ENCODE measurements at regions not wholly inside any gene's neighbourhood (a gene's known extent, or its start where the extent isn't known, plus 50 kb on each side); places are given as distances from the start of the nearest gene placed in this dataset.

DNA sequence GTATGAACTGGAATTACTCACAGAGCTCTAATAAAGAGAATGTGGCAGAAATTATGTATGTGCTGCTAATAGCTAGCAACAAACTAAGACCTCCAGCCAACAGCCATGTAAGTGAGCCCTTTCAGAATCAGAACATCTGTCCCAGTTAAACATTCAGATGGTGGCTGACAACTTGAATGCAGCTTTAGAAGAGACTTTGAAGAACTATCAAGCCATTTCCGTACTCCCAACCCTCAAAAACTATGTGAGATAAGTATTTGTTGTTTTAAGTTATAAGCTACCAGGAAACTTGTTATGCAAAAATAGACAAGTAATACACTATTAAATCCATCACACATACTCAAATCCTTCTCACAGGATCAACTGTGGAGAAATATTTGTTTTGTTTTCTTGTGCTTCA lies 205.2 kb upstream of the EDIL3 start:
- DNase-seq, result no peak

DNA sequence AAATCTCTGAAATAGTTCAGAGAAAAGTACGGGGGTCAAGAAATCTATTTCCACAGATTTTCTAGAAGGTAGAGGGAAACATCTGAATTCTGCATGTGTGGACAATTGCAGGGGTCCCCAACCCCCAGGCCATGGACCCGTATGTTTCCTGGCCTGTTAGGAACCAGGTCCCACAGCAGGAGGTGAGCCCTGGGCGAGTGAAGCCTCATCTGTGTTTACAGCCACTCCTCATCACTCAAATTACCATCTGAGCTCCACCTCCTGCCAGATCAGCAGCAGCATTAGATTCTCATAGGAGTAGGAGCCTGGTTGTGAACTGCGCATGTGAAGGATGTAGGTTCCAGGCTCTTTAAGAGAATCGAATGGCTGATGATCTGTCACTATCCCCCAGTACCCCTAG lies 200.5 kb upstream of the EDIL3 start:
- no peak for DNase-seq

DNA sequence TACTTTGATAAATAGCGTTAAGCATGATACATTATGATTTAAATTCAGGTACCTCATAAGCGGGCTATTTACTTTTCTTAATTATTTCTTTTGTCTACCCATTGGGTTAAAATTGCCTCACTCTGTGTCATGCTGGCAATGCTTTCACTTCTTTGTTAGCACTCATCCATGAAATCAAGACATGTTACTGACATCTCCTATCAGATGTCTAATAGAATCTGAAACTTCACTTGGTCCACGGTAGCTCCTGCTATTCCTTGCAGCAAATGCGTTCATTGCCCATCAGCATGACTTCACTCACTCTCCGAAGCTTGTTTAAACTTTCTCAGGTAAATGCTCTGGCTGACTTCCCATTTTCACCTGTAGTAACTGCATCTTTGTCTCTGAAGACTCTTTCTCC lies 193.5 kb upstream of the EDIL3 start:
- no peak for DNase-seq

DNA sequence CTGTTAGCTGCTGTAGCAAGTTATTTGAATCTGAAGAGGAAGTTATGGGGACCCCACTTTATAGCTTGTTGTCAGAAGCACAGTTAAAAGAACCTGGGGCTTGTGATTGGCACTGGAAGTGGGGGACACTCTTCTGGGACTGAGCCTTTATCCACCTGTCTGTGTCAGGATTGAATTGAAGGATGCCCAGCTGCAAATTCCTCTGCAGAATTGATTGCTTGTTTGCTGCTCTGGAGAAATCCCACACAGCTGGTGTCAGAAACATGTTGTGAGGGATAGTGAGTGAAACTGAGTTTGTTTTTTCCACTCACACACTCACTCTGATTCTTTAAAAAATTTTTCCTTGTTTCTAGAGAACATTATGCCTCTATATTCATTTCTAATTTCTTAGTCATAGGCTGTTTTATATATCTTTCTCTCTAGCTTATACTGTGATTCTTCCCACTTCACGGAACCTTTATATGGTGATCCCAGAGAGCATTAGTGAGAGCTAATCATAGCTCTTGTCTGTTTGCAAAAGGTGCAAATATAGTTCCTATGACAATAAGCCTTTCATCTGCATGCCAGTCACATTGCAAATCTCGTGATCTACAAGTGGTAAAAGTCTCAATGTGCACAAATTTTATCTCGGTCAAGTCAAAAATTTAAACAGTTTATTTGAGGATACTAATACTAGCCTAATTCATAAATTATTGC lies 188.5 kb upstream of the EDIL3 start:
- DNase-seq, result no peak

DNA sequence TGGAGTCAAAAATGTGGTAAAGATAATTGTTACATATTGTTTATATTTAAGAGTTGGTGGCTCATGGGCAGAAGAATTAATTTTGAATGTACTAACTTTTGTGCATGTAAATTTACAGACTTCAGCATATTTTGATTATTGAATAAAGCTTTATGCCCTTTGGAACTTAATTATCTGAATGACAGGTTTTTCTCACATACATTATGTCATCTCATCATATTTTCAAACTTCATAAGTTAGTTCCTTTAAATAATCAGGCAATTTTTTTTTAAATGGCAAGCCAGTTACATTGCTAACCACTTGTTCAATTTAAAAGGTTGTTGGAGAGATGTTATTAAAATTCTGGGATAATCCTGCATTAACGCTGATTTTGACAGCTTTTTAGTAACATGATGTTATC lies 184.6 kb upstream of the EDIL3 start:
- DNase-seq, result no peak

DNA sequence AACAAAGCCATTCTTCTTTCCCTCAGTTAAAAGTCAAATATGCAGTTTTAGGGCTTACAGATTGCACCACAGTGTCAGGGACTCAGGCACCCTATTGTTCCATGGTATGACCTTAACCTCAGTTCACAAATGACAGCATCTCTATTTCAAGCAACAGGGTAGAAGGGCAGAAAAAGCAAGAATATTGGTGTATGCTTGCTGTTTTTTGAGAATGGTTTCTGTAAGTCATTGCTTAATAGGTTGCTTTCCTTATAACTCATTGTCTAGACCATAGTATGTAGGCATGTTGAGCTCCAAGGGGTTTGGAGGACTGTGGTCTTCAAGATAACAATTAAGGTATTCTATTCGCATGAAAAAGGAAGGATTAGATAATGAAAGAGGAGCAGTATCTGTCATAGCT lies 183.5 kb upstream of the EDIL3 start:
- DNase-seq, result no peak

DNA sequence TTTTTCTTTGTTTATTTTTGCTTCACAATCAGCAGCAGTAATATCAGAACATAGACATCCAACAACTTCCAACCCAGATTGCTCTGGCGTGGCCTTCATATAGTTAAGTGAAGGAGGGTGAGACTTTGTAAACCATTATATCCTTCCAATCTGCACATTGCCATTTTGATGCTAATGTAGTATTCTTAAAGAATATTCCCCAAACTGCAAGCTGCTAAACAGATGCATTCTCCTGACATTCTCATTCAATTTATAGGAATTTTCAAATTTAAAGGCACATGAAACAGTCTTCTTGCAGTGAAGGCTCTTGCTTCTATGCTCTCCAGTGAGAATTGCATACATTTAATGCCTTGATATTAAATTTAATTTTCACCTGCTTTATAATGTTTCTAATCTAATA lies 181.2 kb upstream of the EDIL3 start:
- no peak for DNase-seq

DNA sequence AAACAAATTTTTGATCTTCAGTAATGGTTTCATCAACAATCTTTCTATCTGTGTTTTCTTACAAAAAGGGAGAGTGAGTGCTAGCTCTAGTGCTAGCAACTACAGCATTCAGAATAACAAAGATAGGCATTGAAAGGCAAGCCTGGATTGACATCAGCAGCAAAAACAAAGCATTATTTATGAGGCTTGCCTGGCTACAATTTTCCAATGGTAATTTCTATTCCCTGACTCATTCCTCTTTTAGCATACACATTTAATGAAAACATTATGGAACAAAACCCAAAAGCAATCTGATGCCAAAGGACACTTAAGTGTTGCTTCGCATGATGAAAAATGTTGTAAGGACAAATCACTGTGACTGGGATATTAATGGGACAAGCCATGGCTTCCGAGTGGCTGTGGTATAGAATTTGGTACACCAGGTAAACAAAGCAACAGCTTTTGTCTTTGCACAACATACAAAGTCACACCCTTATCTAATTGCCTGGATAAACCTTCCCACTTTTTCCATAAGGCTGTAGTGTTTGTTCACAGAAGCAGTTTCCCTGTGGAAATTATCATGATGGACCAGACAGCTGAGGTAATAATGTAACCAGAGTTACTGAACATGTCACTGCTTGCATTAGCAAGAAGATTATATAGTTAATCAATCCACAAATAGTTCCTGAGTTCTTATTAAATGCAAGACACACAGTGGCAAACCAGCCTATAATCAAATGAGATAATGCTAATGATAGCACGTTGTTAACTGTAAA lies 179.8 kb upstream of the EDIL3 start:
- no peak for DNase-seq

DNA sequence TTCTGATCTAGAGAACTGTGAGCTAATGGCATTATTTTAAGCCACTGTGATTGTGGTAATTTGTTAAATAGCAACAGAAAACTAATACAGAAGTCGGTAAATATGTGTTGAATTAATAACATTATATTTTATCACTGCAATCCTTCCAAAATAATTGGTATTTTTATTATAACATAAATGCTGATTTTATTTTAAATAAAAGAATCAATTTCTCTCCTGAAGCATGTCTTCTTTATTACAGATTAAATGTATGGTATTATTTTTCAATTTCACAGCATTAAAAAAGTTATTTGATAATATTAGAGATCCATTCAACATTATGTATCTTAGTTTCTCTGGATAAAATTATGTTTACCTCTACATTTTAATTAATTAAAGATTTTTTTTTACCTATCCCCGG lies 165.5 kb upstream of the EDIL3 start:
- no peak for DNase-seq

DNA sequence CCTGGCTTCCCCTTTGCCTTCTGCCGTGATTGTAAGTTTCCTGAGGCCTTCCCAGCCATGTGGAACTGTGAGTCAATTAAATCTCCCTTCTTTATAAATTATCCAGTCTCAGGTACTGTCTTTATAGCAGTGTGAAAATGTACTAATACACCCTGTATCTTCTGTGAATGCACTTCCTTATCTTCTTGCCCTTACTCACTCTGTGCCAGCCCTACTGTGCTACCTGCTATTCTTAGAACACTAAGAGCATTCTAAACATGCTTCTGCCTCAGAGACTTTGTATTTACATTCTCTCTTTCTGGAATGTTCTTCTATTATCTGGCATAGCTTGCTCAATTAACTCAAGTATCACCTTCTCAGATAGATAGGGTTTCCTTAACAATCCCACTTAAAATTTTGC lies 164.4 kb upstream of the EDIL3 start:
- no peak for DNase-seq

DNA sequence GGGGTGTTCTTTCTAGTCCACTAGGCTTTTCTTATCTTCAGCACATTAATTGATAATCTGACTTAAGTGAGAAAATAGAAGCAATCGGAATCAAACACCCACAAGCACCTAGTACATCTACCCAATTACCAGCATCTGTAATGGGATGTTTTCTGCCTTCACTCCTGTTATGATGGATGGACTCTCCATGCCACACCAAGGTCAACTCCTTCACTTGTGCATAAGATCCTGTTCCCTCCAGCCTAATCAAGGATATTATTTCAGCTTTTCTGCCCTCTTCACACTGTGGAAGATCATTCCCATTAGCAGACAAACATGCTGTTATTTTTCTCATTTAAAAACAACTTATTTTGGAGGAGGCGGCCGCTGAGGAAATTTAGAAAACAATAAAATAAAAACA lies 162.0 kb upstream of the EDIL3 start:
- no peak for DNase-seq

DNA sequence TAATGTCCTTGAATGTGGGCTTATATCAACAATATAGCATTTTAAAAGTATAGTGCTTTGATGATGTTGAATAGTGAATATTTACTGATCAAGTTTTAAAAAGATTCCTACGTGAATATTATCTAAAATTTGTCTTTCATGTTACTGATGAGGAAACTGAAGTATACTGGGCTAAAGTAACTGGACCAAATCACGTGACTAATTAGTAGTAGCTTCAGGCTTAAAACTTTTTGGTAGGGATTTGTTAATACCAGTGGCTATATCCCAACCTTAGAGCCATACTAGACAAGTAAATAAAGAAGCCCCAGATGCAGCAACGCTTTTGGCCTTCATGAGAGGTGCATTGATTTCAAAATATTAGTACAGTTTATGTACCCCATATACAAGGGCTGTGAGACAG lies 152.1 kb upstream of the EDIL3 start:
- DNase-seq, result no peak

DNA sequence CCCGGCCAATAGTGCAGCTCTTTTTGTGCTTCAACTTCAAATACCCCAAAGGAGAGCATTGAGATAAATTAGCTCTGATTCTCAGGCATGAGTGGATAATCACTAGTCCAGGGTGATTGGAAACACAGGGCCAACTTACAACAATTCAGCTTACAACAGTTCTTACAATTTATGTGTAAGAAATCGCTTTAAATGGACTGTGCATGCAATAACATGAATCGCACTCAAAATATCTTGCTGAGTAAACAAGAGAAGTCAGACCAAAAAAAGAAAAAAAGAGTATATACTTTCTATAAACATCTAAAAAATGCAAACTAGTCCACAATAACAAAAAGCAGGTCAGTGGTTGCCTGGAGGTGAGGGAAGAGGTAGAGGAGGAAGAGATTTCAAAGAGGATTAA lies 150.6 kb upstream of the EDIL3 start:
- DNase-seq, result no peak

DNA sequence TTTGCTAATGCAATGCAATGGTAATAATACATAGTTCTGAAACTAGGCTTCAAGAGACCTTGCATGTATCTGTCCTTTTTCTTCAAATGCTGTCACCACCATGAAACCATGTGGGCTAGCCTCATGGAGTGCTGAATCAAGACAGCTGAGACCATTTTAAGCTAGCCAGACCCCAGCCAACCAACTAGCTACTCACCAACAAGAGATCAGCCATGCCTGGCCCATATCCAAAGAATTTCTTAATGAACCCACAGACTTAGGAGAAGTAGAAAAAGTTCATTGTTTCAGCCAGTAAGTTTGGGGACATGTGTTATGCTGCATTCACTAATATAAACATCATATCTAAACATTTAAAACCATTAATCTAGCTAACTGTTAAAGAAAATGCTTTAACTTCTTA lies 139.8 kb upstream of the EDIL3 start:
- DNase-seq, result no peak

DNA sequence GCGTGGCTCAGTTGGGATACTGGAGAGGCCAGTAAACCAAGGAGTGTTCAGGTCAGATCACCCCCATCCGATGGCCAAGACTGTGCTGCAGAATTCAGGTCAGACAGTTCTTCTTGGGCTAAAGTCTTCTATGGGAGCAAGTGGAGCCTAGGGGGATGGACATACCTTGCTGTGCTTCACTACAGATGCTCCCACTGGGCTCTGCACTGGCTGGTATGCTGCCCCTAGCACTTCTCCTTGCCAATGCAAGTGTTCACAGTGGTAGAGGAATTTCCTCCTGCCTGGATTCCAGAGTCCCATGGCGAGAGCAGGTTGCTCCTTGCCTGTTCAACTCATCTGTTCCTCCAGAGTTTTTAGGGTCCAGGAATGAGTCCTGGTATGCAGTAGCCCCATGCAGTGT lies 134.2 kb upstream of the EDIL3 start:
- no peak for DNase-seq

DNA sequence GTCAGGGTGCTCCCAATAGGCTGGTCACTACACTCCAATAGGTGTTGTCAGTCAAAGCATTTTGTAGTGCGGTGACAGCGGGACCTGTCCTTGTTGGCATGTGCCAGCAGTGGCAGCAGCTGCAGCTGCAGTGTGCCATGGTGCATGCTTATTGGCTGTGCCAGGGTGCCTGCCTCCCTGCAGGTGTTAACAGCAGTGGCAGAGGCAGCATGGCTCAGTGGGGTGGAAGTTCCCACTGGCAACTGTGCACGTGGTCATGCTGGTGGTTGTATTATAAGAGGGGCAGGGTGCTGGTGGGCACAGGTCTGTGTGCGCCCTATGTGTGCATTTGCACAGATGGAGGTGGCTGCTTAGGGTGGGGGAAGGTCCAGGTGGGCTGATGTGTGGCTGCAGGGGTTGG lies 133.7 kb upstream of the EDIL3 start:
- DNase-seq, result no peak

DNA sequence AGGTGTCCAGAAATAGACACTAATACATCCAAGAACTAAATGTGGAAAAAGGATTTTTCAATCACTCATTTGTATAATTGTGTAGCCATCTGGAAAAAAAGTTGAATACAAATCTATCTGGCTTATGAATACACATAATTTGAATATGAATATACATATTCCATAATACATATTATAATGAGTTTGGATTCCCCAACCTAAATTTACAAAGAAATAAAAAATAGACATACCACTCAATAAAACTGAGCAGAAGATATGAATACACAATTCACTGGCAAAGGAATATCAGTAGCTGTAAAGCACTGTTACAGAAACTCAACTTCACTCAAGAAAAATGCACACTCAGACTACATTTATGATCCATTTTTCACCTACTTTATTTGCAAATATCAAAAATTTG lies 121.9 kb upstream of the EDIL3 start:
- no peak for DNase-seq

DNA sequence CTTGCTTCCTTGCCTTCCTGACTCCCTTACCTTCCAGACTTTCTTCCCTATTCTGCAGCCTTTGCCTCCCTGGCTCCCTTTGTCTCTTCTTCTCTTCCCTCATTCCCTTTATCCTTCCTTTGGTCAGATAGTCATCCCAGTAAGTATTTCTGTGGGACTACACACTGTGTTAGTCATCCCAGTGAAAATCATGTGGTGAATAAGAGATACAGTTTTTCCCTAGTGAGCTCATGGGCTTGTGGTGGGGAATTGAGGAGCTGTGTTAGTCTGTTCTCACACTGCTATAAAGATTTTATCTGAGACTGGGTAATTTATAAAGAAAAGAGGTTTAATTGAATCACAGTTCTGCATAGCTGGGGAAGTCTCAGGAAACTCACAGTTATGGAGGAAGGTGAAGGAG lies 109.8 kb upstream of the EDIL3 start:
- no peak for DNase-seq

DNA sequence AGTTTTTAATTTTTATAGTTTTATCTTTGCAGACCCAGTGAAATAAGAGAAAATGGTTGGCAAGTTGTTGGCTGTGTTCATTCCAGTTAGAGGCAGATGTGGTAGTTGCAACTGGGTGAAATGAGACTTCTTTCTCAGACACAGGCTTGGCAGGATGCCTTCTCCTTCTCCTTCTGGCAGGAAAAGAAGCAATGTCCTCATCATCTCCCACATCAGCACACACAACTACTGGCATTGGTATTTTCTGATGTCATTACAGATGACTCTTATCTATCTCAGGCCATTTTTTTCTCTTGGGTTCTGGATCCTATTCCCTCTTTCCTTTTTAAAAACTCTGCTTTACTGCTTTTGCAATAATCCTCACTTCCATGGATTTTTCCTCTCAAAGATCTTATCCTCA lies 103.3 kb upstream of the EDIL3 start:
- DNase-seq, result no peak

DNA sequence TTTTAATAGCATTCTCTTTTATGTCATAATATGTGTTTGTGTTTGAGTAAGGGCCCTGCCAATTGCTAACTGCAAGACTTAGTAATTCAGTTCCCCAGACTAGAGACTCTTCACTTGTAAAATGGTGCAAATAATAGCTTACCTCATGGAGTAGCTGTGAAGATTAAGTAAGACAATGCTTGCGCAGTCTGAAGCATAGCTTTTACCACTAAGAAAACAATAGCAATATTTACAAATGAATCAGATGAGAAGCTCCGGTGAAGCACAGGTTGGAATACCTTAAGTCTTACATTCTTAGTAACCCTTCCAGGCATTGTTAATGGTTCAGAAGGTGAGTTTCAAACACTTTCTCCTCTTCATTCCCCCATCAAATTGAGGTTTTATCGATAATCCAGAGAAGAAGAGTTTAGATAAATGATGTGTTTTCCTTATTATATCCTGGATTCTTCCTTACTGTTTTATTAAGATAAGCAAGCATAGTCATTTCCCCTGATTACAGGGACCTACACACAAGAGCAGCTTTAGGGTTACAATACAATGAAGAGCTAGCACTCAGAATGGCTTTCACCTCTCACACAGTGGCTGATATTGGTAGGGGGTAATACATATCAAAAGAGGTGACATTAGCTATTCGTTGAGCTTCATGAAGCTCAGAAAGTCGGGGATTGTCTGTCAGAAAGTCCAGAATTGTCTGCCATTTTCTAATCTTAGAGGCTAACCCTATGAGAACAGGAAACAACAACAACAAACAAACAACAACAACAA lies 96.4 kb upstream of the EDIL3 start:
- DNase-seq, result no peak

DNA sequence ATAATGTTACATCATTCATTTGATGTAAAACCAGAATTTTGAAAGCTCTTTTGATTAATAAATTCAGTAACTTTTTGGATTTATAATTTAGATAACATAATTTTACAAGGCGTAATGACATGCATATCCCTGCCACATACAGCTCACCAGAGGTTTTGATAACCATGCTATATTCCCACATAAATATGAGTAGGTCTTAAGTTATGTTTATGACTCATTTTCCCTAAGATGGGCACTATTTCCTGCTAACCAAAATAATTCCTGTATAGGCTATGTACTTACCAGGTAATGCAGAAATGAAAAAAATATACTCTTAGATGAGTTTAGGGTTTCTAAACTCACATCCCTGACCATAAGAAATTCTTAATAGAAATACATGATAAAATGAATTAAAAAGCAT lies 93.9 kb upstream of the EDIL3 start:
- no peak for DNase-seq

DNA sequence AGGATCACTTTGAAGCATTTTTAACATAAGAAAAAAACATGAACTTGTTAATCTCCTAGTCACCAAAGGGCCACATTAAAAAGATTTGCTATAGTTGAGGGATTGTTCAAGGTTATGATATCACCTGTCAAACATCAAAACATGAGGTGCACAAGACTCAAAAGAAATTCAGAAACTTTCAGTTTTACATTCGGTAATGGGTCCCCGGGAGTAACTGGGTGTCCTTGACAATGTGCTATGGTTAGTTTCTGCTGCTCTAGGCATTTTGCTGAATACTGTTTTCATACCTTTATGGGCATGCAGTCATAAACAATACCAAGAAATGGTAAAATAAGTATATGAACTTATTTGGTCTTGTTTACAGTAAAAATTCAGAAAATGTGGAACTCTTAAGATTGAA lies 92.8 kb upstream of the EDIL3 start:
- no peak for DNase-seq

DNA sequence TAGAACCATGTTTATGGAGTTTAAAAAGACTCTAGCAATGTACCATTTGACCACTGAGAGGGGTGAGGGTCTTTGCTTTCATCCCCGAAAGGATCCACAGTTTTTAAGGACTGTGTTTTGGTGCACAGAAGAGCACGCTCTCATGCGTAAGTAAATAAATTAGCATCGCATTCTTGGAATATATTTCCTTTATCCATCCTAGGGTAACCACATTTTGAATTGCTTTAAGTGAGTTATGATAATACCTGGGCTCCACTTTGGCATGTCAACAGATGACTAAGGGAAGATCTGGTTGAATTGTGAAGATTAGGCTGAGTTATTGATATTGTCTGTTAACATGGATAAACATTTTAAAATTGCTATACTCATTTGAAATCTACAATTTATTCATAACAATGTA lies 89.4 kb upstream of the EDIL3 start:
- no peak for DNase-seq

DNA sequence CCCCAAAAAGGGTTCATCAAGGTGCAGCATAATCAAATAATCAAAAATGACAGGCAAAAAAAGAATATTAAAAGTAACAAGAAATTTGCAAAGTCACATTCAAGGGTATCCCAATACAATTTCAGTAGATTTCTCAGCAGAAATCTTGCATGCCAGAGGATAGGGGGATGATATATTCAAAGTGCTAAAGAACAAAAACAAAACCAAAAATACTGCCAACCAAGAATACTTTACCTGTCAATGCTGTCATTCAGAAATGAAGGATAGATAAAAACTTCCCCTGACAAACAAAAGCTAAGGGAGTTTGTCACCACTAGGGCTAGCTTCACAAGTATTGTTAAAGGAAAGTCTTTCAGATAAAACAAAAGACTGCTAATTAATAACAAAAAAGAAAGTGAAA lies 68.7 kb upstream of the EDIL3 start:
- no peak for DNase-seq

Data from NCI-H2171 treated with DMSO at 0.1 percent for 48 hours (cell line).